Activated CD4-positive, alpha-beta T cell treated with anti-CD3 and anti-CD28 coated beads, Interleukin-2, amount 10 ng/mL, durations not matched to agents 24 days and 14 days (primary cell): ENCODE measurements at regions not wholly inside any gene's neighbourhood (a gene's known extent, or its start where the extent isn't known, plus 50 kb on each side); places are given as distances from the start of the nearest gene placed in this dataset.
A peak's percentile ranks its signal among the peaks of the same experiment; 100 is the strongest.

Source experiments
- DNase-seq: peaks from one replicate; pipeline ENCODE4 v3.0.0; 2022
- H3K27ac Mint-ChIP-seq: one replicate; pipeline ENCODE4 v1.8.0; 2022; ENCODE audit warnings: mild to moderate bottlenecking, mixed read lengths
- H3K27me3 Mint-ChIP-seq: one replicate; pipeline ENCODE4 v1.8.0; 2022; ENCODE audit warnings: mixed read lengths
- H3K36me3 Mint-ChIP-seq: one replicate; pipeline ENCODE4 v1.8.0; 2022; ENCODE audit warnings: low read depth, mild to moderate bottlenecking, mixed read lengths
- H3K4me1 Mint-ChIP-seq: one replicate; pipeline ENCODE4 v1.8.0; 2021; ENCODE audit warnings: mixed read lengths
- H3K4me3 Mint-ChIP-seq: one replicate; pipeline ENCODE4 v1.8.0; 2022; ENCODE audit warnings: mild to moderate bottlenecking, moderate library complexity, mixed read lengths
- H3K9me3 Mint-ChIP-seq: one replicate; pipeline ENCODE4 v1.8.0; 2021; ENCODE audit warnings: mixed read lengths
- intact Hi-C: fragments of 100-400 bp; cut with micrococcal nuclease; formaldehyde crosslinking; loops from one replicate; pipeline ENCODE4 v1.15.1; 2023

DNA sequence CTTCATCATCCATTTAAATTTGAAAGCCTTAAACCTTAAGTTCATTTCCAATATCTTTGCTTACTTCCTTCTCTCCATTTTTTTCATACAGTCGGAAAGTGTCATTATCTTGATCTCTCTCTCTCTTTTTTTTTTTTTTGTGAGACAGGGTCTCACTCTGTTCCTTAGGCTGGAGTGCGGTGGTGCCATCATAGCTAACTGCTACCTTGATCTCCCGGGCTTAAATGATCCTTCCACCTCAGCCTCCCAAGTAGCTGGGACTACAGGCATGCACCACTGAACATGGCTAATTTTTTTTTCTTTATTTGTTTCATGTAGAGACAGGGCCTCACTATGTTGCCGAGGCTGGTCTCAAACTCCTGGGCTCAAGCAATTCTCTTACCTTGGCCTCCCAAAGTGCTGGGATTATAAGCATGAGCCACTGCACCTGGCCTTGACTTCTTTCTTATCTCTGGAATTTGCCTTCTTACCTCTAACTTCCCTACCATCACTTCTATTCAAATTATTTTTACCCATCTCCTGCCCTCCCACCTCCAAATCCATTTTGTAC is 222.2 kb downstream of the MYCN start:
- no peaks in the 10 kb centered on the region for H3K9me3 Mint-ChIP-seq
- H3K27ac Mint-ChIP-seq = no peak overlapping the region
- intact Hi-C loops = no loop called here
- DNase-seq = peak; percentile 34
- no peaks in the 10 kb centered on the region for H3K27me3 Mint-ChIP-seq
- no peaks in the 10 kb centered on the region for H3K36me3 Mint-ChIP-seq
- H3K4me3 Mint-ChIP-seq = no peak overlapping the region
- H3K4me1 Mint-ChIP-seq = no peaks in the 10 kb centered on the region

DNA sequence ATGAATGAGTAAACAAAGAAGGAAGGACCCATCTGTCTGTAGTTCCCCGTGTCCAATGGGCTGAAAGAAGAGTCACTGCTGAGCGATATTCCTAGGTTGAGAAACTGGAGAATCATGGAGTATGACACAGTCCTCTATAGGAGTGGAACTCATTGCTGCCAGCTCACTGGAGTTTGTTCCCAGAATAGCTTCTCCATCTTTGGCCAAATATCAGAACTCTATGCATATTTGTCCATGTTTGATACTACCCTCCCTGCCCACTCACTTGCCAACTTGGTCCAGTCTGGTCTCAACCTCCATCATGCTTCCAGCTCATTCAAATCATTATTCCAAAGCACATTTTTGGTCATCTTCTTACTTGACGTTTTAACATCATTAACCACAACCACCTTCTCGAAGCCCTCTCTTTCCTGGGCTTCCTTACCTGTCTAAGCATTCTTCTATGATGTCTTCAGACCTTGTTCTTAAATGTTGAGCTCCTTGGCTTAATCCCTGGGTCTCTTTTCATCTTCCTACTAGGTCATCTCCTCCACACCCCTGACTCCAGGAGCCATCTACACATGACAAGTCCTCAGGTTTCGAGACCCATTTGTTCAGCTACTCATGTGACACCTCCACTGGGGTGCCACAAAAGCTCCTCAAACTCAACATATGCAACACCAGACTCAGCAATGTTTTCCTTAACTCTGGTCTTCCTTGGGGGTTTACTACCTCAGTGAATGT is 221.6 kb downstream of the MYCN start:
- Mint-ChIP-seq H3K36me3 (no peaks in the 10 kb centered on the region), H3K27ac (no peak overlapping the region), H3K4me1 (no peaks in the 10 kb centered on the region), H3K27me3 (no peaks in the 10 kb centered on the region), H3K4me3 (no peak overlapping the region), H3K9me3 (no peaks in the 10 kb centered on the region)
- peak; percentile 31 for DNase-seq
- intact Hi-C loops = no loop called here

DNA sequence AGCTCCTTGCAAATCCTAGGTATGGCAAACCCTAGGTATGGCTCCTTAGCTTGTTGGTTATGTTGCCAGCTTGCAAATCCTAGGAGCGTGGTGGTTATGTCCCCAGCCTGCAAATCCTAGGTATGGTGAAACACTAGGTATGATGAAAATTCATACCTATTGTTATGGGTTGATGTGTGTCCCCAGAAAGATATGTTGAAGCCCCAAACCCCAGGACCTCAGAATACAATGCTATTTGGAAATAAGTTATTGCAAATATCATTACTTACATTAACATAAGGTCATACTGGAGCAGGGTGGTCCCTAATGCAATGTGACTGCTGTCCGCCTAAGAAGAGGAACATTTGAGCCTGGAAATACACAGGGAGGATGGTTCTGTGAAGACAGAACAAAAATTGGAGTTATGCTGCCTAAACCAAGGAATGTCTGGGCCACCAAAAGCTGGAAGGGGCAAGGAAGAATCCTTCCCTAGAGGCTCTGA is 220.8 kb downstream of the MYCN start:
- peak; percentile 8 for DNase-seq
- Mint-ChIP-seq H3K36me3 (no peaks in the 10 kb centered on the region), H3K9me3 (no peaks in the 10 kb centered on the region), H3K27ac (no peak overlapping the region), H3K4me3 (no peak overlapping the region), H3K27me3 (no peaks in the 10 kb centered on the region), H3K4me1 (no peaks in the 10 kb centered on the region)
- intact Hi-C loops = no loop called here

DNA sequence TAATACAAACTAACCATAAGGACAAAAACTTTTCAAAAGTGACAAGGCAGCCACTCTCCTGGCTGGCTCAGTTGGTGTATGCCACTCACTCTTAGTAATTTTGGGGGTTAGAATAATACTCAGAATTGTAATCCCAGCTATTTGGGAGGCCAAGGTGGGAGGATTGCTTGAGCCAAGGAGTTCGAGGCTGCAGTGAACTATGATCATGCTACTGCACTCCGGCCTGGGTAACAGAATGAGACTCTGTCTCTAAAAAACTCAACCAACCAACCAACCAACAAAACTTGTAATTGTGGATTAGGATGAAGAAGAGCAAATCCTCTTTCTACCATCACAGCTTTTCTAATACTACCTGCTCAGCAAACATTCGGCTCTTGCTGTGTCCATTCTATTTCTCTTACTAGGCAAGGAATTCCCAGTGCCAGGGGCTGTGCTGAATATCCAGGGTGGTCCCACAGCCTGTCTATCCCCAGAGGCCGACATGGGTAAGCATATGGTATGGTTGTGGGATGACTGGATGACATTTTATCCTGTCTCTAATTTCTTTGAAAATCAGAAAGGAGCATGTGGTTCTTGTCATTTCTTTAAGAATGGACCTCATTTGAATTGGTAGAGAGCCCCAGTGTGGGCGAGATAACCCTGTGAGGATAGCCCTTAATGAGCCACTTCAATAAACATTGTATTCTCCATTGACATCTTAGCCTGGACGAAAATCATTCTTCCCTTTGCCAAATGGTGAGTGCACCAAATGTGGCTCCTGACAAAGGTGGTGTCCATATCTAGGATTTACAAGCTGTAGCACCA is 220.1 kb downstream of the MYCN start:
- Mint-ChIP-seq H3K36me3 (no peaks in the 10 kb centered on the region), H3K4me1 (no peaks in the 10 kb centered on the region), H3K9me3 (no peaks in the 10 kb centered on the region), H3K4me3 (no peak overlapping the region), H3K27ac (no peak overlapping the region), H3K27me3 (no peaks in the 10 kb centered on the region)
- DNase-seq = peak; percentile 14
- intact Hi-C loops = no loop called here

DNA sequence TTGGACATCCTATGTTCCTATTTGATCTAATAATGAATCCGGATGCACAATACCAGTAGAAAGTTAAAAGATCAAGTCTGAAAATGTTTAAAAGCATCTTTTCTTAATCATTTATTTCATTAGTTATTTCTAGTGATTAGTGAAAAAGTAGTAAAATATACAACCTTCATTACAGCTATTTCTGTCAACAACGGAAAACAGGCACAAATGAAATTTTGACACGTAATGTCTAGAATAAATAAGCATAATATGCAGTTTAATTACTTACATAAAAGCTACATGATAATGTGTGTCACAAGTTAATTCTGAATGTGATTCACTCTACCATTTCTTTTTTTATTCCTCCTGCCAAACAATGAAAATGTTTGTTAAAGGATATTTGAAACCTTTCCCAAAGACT is 216.1 kb downstream of the MYCN start:
- Mint-ChIP-seq H3K4me3 (no peak overlapping the region), H3K4me1 (no peaks in the 10 kb centered on the region), H3K27me3 (no peaks in the 10 kb centered on the region), H3K27ac (no peak overlapping the region), H3K9me3 (no peaks in the 10 kb centered on the region), H3K36me3 (no peaks in the 10 kb centered on the region)
- DNase-seq = no peak
- intact Hi-C loops = no loop called here

DNA sequence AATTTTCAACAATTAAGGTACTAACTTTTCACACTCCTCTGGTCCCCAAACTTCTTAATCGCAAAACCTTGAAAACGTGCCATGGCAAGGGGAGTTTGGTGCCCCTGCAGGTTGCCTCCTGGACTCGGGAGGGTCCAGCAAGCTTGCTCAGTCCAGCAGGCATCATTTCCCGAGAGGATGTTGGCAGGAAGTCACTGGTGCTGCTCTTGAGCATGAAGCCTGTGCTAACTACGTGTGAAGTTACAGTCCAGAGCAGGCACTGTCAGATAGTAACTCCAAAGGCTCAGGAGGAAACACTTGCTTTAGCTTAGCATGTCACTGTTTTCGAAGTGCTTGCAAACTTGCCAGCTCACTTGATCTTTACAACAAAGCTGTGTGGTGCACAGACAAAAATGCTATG is 215.4 kb downstream of the MYCN start:
- Mint-ChIP-seq H3K27me3 (no peaks in the 10 kb centered on the region), H3K27ac (no peak overlapping the region), H3K9me3 (no peaks in the 10 kb centered on the region), H3K36me3 (no peaks in the 10 kb centered on the region), H3K4me3 (no peak overlapping the region), H3K4me1 (no peaks in the 10 kb centered on the region)
- DNase-seq = peak; percentile 46
- intact Hi-C loops = no loop called here

DNA sequence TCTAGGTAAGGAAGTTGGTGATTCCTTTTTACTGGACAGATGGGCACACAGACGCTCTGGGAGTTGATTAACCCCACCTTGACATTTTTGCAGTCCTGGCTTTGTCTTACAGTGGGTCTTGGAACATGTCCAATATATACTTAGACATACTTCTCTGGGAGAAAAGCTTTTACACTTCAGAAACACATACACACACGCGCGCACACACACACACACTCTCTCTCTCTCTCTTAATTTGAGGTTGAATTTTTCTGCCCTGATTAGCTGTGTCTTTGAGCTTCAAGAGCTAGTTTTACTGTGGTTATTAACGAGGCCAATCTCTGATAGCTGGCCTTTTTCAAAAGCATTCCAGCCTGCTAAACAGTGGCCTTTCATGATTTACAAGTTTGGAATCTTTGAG is 215.0 kb downstream of the MYCN start:
- H3K36me3 Mint-ChIP-seq = no peaks in the 10 kb centered on the region

DNA sequence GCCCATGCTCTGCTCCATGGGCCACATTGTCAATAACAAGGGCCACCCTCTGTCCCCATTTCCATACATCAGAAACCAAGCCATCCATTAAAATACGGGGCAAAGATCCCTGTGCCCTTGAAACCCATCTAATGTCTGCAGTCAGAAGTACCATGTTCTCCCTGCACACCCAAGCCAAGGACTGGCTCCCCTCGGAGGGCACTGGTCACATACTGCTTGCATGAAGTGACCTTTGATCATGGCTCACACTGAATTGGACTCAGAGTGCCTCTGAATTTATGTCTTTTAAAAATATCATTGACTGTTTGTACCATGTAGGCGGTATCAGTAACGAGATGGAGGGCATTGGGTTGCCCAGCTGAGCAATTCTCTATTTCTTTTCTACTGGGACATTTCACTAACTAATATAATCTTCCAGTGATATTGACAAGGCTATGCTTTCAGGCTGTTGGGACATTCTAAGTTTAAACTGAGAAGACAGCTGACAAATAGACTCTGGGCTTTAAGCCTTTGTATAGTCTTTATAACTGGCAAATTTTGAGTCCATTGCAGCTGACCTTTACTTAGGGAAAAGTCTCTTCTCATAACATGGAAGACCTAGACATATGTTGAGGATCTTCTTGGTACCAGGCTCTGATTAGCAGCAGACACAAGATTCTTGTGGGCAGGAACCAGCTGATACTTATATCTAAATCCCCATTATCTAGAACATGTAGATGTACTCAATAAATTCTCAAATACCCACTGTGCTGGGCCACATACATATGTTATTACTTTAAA is 214.3 kb downstream of the MYCN start:
- no peaks in the 10 kb centered on the region for H3K9me3 Mint-ChIP-seq
- no peaks in the 10 kb centered on the region for H3K27me3 Mint-ChIP-seq
- H3K27ac Mint-ChIP-seq = no peak overlapping the region
- H3K4me3 Mint-ChIP-seq = no peak overlapping the region
- DNase-seq = peak; percentile 40
- H3K4me1 Mint-ChIP-seq = no peaks in the 10 kb centered on the region
- H3K36me3 Mint-ChIP-seq = no peaks in the 10 kb centered on the region
- intact Hi-C loops = no loop called here

More for the DNA sequence above, 215.0 kb downstream of the MYCN start:
- Mint-ChIP-seq H3K27me3 (no peaks in the 10 kb centered on the region), H3K4me1 (no peaks in the 10 kb centered on the region), H3K27ac (no peak overlapping the region), H3K9me3 (no peaks in the 10 kb centered on the region), H3K4me3 (no peak overlapping the region)
- DNase-seq = peak; percentile 26
- intact Hi-C loops = no loop called here

DNA sequence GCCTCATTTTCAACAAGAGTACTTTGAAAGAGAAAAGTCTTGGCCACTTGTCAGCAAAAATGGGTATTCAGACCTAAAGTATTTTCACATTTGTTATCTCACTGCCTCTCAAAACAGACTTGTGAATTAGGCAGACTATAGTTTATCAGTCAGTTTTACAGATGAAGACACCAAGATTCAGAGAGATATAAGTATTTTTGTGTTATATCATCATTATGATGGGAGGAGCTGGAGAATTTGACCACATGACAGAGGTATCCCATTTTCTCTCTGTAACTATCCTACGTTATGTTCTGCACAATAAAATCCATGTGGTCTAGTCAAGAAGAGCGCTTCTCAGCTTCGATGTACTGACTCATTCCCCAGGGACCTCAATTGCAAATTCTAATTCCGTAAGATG is 213.7 kb downstream of the MYCN start:
- Mint-ChIP-seq H3K27ac (no peak overlapping the region), H3K9me3 (no peaks in the 10 kb centered on the region), H3K36me3 (no peaks in the 10 kb centered on the region), H3K4me3 (no peak overlapping the region), H3K4me1 (no peaks in the 10 kb centered on the region), H3K27me3 (no peaks in the 10 kb centered on the region)
- no peak for DNase-seq
- intact Hi-C loops = no loop called here

DNA sequence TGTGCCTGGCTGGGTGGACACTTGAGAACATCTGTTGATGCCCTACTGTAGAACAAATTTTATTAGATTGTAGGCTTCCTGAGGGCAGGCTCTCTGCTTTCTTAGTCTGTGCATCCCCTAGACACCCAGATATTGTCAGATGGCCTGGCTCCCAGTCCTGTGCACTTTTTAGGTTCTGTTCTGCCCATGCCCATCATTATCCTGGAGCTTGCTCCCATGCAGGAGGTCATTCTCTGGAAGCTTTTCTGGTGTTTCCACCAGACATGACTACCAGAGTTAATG is 213.3 kb downstream of the MYCN start:
- Mint-ChIP-seq H3K9me3 (no peaks in the 10 kb centered on the region), H3K4me3 (no peak overlapping the region), H3K4me1 (no peaks in the 10 kb centered on the region), H3K27me3 (no peaks in the 10 kb centered on the region), H3K36me3 (no peaks in the 10 kb centered on the region), H3K27ac (no peak overlapping the region)
- DNase-seq = peak; percentile 36
- intact Hi-C loops = no loop called here

DNA sequence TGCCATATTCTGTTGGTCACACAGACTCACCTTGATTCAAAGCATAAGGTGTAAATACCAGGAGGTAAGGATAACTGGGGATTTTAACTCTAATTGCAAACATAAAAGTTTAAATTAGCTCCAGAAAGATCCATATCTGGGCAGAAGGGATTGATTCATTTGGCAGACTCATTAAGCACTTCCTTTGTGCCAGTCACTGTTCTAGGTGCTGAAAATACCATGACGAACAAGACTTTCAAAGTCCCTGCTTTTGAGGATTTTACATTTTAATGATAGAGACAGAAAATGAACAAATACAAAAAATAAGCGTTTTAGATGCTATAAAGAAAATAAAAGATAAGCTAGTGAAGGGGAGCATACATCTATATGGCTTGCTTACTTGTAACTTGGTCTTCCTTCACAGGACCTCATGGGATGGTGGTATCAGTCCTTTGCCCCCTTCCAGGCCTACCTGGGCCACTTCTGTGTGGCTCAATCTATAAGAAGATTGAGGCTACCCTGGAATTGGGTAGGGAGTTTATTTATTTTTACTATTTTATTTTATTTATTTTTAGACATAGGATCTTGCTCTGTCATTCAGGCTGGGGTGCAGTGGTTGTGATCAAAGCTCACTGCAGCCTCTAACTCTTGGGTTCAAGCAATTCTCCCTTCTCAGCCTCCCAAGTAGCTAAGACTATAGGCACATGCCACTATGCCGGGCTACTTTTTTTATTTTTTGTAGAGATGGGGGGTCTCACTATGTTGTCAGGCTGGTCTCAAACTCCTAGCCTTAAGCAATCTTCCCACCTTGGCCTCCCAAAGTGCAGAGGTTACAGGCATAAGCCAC is 212.8 kb downstream of the MYCN start:
- Mint-ChIP-seq H3K36me3 (no peaks in the 10 kb centered on the region), H3K4me1 (no peaks in the 10 kb centered on the region), H3K27me3 (no peaks in the 10 kb centered on the region), H3K27ac (no peak overlapping the region), H3K4me3 (no peak overlapping the region), H3K9me3 (no peaks in the 10 kb centered on the region)
- intact Hi-C loops = no loop called here
- peak; percentile 18 for DNase-seq

DNA sequence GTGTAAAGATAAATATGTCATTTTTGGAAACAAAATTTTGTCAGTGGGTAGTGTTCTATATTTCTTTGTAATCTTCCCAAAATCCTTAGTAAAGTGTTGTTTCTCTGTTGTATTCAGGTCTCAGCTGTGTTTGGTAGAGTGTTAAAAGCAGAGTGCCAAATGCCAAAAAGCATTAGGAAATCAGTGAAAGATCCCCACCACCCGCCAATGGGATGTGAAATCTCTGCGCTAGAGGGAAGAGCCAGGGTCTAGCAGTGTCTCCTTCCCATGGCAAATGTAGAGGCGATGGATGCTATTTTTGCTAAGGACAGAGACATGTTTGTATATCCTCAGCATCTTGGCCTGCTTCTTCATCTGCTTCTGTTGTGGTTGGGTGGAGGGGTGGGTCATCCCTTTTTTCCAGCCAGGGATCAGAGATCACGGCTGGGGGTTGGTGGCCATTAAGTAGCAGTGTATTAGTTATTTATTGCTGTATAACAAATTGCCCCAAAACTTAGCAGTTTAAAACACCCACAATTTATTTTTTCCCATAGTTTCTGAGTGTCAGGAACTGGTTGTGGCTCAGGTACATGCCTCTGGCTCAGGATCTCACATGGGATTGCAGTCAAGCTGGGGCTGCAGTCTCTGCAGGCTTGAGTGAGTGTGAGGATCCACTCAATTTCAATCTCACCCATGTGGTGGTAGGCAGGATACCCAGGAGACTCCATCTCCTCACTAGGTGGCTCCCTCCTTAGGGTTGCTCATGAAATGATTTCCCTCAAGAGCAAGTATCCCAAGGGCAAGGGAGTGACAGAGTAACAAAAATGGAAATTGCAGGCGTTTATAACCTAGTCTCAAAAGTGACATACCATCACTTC is 211.9 kb downstream of the MYCN start:
- intact Hi-C loops = no loop called here
- Mint-ChIP-seq H3K9me3 (no peaks in the 10 kb centered on the region), H3K27ac (no peak overlapping the region)

DNA sequence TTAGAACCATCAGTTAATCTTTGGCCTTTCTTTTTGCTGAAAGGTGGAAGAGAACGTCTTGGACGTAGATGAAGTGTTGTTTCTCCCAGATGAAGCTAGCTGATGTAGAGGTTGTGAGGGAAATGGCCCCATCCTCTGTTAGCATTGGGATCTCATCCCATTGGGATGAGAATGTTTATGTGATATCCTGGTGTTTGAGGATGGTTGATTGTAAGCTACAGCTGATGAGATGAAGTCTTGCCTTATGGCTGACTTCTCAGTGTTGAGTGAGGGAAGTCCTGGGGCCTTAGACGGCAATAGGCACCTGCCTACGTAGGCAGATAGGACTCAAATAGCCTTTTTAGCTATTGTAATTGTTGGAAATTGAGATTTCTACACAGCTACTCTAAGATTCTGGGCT is 211.3 kb downstream of the MYCN start:
- Mint-ChIP-seq H3K27ac (no peak overlapping the region), H3K27me3 (no peaks in the 10 kb centered on the region), H3K4me3 (no peak overlapping the region), H3K9me3 (no peaks in the 10 kb centered on the region), H3K4me1 (no peaks in the 10 kb centered on the region), H3K36me3 (no peaks in the 10 kb centered on the region)
- no peak for DNase-seq
- intact Hi-C loops = no loop called here

More for the DNA sequence above, 211.9 kb downstream of the MYCN start:
- Mint-ChIP-seq H3K36me3 (no peaks in the 10 kb centered on the region), H3K4me1 (no peaks in the 10 kb centered on the region), H3K4me3 (no peak overlapping the region), H3K27me3 (no peaks in the 10 kb centered on the region)
- DNase-seq = peak; percentile 33
